ENCODE measurements at regions not wholly inside any gene's neighbourhood (a gene's known extent, or its start where the extent isn't known, plus 50 kb on each side); places are given as distances from the start of the nearest gene placed in this dataset.

GRCh38 chr14:55949708-55950107 is 168.5 kb upstream of the PELI2 start:
- no peak for DNase-seq

GRCh38 chr14:55950135-55950534 is 168.1 kb upstream of the PELI2 start:
- no peak for DNase-seq

GRCh38 chr14:55951341-55952206 is 166.6 kb upstream of the PELI2 start:
- no peak for DNase-seq

GRCh38 chr14:55954108-55954507 is 164.1 kb upstream of the PELI2 start:
- DNase-seq = no peak

GRCh38 chr14:55955175-55955574 is 163.0 kb upstream of the PELI2 start:
- no peak for DNase-seq

- DNase-seq = no peak
Measured at GRCh38 chr14:55957950-55958349, 160.3 kb upstream of the PELI2 start.

- no peak for DNase-seq
Measured at GRCh38 chr14:55963295-55963694, 154.9 kb upstream of the PELI2 start.

GRCh38 chr14:55964091-55964490 is 154.1 kb upstream of the PELI2 start:
- no peak for DNase-seq

GRCh38 chr14:55964821-55965220 is 153.4 kb upstream of the PELI2 start:
- no peak for DNase-seq

GRCh38 chr14:55965851-55966250 is 152.4 kb upstream of the PELI2 start:
- DNase-seq = no peak

GRCh38 chr14:55968741-55969140 is 149.5 kb upstream of the PELI2 start:
- no peak for DNase-seq

- no peak for DNase-seq
Measured at GRCh38 chr14:55973285-55973800, 144.9 kb upstream of the PELI2 start.

- no peak for DNase-seq
Measured at GRCh38 chr14:55973911-55974630, 144.1 kb upstream of the PELI2 start.

GRCh38 chr14:55975281-55975910 is 142.8 kb upstream of the PELI2 start:
- DNase-seq = no peak

- DNase-seq = no peak
Measured at GRCh38 chr14:55976219-55976618, 142.0 kb upstream of the PELI2 start.

- DNase-seq = no peak
Measured at GRCh38 chr14:55976655-55977054, 141.6 kb upstream of the PELI2 start.

- DNase-seq = no peak
Measured at GRCh38 chr14:55977392-55978150, 140.6 kb upstream of the PELI2 start.

- no peak for DNase-seq
Measured at GRCh38 chr14:55979096-55979495, 139.1 kb upstream of the PELI2 start.

- DNase-seq = no peak
Measured at GRCh38 chr14:55979781-55980180, 138.4 kb upstream of the PELI2 start.

GRCh38 chr14:55980970-55981369 is 137.2 kb upstream of the PELI2 start:
- DNase-seq = no peak

- no peak for DNase-seq
Measured at GRCh38 chr14:55986069-55986468, 132.1 kb upstream of the PELI2 start.

- no peak for DNase-seq
Measured at GRCh38 chr14:56000846-56001245, 117.4 kb upstream of the PELI2 start.

- DNase-seq = no peak
Measured at GRCh38 chr14:56002342-56002741, 115.9 kb upstream of the PELI2 start.
